GM10266 (cell line): ENCODE measurements at regions not wholly inside any gene's neighbourhood (a gene's known extent, or its start where the extent isn't known, plus 50 kb on each side); places are given as distances from the start of the nearest gene placed in this dataset.

Experiments
- DNase-seq: peaks from one replicate; pipeline ENCODE4 v3.0.0; 2012; ENCODE audit errors: extremely low spot score
- TF ChIP-seq, protein P1 (sequence below): IDR thresholded peaks from 2 replicates; pipeline ENCODE4 v1.5.1; 2012; ENCODE audit warnings: mild to moderate bottlenecking, low read depth; ENCODE audit not compliant: control insufficient read depth, insufficient read depth; ENCODE audit errors: missing control alignments

DNA sequence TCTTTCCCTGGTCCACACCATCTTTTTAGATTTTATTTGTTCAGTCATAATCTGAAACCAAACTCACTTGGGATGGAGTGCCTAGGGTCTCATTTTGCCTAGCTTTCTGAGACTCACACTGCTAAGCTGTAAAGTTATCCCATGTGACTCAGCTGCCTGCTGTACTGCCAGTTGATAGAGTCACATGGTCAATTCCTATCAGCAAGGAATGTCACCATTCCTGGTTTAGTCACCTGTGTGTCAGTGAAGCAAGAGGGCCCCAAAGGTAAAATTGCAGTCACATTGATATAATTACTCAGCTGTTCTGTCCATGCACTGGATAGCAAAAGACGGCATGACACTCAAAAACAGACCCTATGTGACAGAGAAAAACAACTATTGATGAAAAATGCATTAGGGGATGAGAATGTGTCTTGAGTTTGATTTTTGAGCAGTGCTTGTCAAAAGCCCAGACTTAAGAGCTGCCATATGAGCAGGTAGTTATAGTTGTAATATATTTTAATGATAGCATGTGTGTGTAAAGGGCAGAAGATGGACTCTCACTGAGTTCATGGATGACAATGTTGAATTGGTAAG lies 413.2 kb downstream of the PPARGC1A start:
- TF ChIP-seq, protein P1, sequence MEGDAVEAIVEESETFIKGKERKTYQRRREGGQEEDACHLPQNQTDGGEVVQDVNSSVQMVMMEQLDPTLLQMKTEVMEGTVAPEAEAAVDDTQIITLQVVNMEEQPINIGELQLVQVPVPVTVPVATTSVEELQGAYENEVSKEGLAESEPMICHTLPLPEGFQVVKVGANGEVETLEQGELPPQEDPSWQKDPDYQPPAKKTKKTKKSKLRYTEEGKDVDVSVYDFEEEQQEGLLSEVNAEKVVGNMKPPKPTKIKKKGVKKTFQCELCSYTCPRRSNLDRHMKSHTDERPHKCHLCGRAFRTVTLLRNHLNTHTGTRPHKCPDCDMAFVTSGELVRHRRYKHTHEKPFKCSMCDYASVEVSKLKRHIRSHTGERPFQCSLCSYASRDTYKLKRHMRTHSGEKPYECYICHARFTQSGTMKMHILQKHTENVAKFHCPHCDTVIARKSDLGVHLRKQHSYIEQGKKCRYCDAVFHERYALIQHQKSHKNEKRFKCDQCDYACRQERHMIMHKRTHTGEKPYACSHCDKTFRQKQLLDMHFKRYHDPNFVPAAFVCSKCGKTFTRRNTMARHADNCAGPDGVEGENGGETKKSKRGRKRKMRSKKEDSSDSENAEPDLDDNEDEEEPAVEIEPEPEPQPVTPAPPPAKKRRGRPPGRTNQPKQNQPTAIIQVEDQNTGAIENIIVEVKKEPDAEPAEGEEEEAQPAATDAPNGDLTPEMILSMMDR: no peak
- no peak for DNase-seq

DNA sequence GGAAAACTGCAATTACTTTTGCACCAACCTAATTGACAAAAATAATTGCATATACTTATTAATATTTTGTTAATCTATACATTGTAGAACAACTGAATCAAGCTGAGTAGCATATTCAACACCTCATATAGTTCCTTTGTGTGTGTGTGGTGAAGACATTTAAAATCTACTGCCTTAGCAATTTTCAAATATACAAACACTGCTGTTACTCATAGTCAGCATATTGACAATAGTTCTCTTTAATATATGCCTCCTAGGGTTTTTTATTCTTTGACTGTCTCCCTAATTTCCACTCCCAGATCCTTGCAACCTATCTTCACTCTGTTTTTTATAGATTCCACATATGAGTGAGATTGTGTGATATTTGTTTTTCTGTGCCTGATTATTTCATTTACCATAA lies 426.8 kb downstream of the PPARGC1A start:
- TF ChIP-seq, protein P1: no peak
- DNase-seq: no peak

DNA sequence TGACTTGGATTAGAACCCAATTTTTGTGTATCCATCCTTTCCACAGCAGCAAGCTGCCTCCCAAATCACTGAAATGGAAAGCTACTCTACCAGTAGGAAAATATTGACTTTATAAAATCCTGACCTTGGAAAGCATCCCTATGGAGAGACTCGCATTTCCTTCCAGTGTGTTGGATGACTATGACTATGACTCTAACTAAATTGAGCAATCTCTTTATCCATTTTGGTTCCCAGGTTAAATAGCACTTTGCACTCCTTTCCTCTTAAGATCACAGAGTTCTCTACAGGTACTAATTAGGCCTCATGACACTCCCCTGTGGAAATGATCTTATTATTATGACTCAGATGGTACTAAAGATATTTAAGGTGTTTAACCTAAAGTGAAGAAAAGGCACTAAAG lies 431.8 kb downstream of the PPARGC1A start:
- TF ChIP-seq, protein P1: no peak
- DNase-seq: no peak

DNA sequence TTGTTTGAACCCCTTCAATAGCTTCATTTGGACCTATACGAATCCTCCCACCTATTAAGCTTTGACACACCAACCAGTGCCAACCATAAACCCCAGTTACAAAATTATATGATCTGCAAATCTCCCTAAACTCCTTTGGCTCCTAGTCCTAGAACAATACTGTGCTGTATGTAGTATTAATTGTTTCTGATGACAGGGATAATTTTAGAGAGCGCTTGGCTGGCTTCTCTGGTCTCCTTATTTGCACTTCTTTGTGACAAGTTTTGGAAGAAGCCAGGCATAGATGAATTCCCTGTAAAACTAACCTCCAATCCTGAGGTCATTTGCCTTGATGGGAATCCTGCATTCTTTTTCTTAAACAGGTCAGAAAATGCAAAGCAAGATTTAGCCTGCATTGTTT lies 433.0 kb downstream of the PPARGC1A start:
- no peak for DNase-seq
- TF ChIP-seq, protein P1: no peak

DNA sequence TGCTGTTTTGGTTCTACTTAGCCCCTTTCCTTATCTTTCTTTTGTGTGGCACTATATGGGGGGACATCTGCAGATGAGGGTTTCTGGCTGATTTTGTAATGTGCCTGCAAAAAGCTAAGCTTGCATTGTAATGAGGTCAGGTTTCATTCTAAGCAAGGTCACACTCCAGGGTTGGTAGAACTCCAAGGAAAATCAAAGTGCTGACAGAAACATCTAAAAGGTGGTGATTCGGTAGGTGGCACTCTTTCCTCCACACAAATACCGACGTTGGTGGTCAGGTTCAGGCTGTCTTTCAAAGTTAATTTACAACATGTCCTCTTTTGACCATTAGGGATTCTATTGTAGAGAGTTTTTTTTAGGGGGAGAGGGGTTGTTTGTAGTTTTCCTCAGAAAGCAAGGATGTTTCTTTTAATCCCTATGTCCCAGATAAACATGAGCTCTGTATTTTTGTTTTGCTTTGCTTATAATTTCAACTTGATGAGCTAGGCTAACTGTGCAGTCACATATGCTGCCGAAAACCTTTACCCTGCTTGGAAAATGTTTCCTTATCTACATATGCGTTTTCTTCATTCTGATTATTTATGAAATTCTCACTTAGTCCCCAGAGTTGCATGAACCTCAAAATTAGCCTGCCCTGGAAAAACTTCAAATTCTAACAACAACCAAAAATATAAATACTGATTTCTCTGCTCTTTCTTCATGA lies 434.2 kb downstream of the PPARGC1A start:
- DNase-seq: no peak
- TF ChIP-seq, protein P1: no peak

DNA sequence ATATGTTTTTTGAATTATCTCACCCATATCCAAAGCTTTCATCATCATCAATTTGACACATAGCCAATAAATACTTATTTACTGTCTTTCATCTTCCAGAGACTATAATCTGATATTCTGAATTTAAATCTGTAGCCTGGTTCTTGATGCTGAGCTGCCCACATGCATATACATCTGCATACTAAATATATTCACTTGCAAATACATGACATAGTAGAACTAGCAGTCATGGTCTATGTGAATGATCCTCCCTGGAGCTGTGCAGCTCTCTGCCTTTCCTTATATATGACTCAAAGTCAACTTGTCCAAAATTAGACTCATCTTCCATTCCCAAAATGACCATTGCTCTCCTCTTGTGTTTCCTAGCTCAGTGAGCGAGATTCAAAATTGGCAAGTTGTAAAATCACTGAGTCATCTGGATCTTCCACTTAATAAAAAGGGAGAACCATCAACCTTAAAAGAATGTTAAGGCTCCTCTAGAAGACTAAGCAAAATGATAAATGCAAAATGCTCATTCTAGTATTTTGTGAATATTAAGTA lies 448.2 kb downstream of the PPARGC1A start:
- DNase-seq: no peak
- TF ChIP-seq, protein P1: no peak

DNA sequence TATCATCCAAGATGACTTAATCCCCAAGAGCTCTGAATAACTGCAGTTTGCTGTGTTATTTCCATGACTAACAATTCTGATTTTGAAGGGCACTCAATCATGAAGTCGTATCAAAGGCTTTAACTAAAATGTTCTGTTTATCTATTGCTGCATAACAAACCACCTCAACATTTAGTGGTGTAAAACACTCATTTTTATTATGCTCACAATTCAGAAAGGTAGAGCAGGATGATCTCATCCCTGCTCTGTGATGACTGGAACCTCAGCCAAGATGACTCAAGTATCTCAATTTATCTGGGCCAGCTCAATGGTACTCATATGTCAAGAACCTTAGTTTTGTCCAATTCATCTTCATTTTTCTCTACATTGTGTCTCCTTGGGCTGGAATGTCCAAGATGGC lies 451.1 kb downstream of the PPARGC1A start:
- no peak for DNase-seq
- TF ChIP-seq, protein P1: no peak
